ELF-1 (cell line): ENCODE measurements at regions not wholly inside any gene's neighbourhood (a gene's known extent, or its start where the extent isn't known, plus 50 kb on each side); places are given as distances from the start of the nearest gene placed in this dataset.

Experiments
- DNase-seq: peaks from one replicate; pipeline ENCODE4 v3.0.0-alpha.2; 2016; ENCODE audit warnings: low read depth, low spot score

GRCh38 chr15:98385752-98386381 lies 262.5 kb upstream of the IGF1R start:
- DNase-seq: no peak

GRCh38 chr15:98386561-98386960 lies 261.8 kb upstream of the IGF1R start:
- no peak for DNase-seq

GRCh38 chr15:98387866-98388265 lies 260.5 kb upstream of the IGF1R start:
- DNase-seq: no peak

GRCh38 chr15:98390946-98391530 lies 257.3 kb upstream of the IGF1R start:
- DNase-seq: no peak

GRCh38 chr15:98391568-98391967 lies 256.8 kb upstream of the IGF1R start:
- no peak for DNase-seq

GRCh38 chr15:98393471-98393870 lies 254.9 kb upstream of the IGF1R start:
- no peak for DNase-seq

- peak; percentile 2 for DNase-seq
These were observed 253.8 kb upstream of the IGF1R start for GRCh38 chr15:98394546-98394945.

GRCh38 chr15:98395974-98396610 lies 252.2 kb upstream of the IGF1R start:
- DNase-seq: no peak

- DNase-seq: no peak
These were observed 250.9 kb upstream of the IGF1R start for GRCh38 chr15:98397419-98397818.

GRCh38 chr15:98398056-98398455 lies 250.3 kb upstream of the IGF1R start:
- no peak for DNase-seq

GRCh38 chr15:98398886-98399285 lies 249.5 kb upstream of the IGF1R start:
- DNase-seq: no peak

GRCh38 chr15:98400120-98400519 lies 248.2 kb upstream of the IGF1R start:
- DNase-seq: no peak

GRCh38 chr15:98401029-98401428 lies 247.3 kb upstream of the IGF1R start:
- no peak for DNase-seq

GRCh38 chr15:98402486-98402885 lies 245.9 kb upstream of the IGF1R start:
- no peak for DNase-seq

- DNase-seq: no peak
These were observed 245.2 kb upstream of the IGF1R start for GRCh38 chr15:98403169-98403568.

GRCh38 chr15:98403569-98403968 lies 244.8 kb upstream of the IGF1R start:
- no peak for DNase-seq

GRCh38 chr15:98405013-98405412 lies 243.3 kb upstream of the IGF1R start:
- DNase-seq: no peak

GRCh38 chr15:98408231-98408630 lies 240.1 kb upstream of the IGF1R start:
- DNase-seq: no peak

GRCh38 chr15:98410328-98410727 lies 238.0 kb upstream of the IGF1R start:
- DNase-seq: no peak

GRCh38 chr15:98412852-98413251 lies 235.5 kb upstream of the IGF1R start:
- DNase-seq: no peak

GRCh38 chr15:98413933-98414546 lies 234.3 kb upstream of the IGF1R start:
- DNase-seq: no peak

GRCh38 chr15:98416222-98416855 lies 232.0 kb upstream of the IGF1R start:
- DNase-seq: peak; percentile 30
